Esophagus mucosa (tissue), 1 donor: ENCODE measurements at regions not wholly inside any gene's neighbourhood (a gene's known extent, or its start where the extent isn't known, plus 50 kb on each side); places are given as distances from the start of the nearest gene placed in this dataset.
"Not testable (repeated sequence)": the region's sequence is repeated elsewhere in the genome, so short reads cannot be mapped to it uniquely, and the experiment has no call there.

Experiments used
- ATAC-seq: fragments of 200-7000 bp; cut with Tn5 transposase; one replicate; pipeline ENCODE4 v1.9.1; 2020
- donor health status: DM: yes; HTN: yes; CAD: no.

GRCh38 chr3:192968901-192969300 is 51.2 kb upstream of the MB21D2 start:
- ATAC-seq, result not testable (repeated sequence)

DNA sequence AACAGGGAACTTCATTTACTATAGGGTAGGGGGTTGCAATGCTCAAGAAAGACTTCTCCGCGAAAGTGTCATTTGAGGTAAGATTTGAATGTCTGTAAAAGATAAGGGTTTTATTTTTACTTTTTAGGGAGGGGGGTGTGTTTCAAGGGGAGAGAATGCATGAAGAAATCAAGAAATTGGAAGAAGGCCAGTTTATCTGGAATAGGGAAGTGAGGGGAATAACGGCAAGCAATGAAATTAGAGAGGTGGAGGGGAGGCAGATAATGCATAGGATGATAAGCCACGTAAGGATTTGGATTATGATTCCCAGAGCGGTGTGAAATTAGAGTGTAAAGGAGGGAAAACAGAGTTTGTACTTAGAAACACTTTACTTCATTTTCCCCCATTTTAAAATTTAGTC is 63.0 kb upstream of the MB21D2 start:
- ATAC-seq, result no peak

DNA sequence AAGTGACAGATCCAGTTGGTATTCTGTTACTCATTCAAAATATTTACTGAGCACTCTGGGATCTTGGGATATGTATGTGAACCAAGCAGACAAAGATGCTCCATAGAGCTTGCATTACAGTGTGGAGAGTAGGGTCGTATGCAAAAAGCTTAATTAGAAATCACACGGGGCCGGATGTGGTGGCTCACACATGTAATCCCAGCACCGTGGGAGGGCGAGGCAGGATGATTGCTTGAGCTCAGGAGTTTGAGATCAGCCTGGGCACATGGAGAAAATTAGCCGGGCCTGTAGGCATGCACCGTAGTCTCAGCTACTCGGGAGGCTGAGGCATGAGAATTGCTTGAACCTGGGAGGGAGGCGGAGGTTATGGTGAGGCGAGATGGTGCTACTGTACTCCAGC is 68.7 kb upstream of the MB21D2 start:
- ATAC-seq, result no peak

- no peak for ATAC-seq
Observed at GRCh38 chr3:192991356-192991755, 73.7 kb upstream of the MB21D2 start.

DNA sequence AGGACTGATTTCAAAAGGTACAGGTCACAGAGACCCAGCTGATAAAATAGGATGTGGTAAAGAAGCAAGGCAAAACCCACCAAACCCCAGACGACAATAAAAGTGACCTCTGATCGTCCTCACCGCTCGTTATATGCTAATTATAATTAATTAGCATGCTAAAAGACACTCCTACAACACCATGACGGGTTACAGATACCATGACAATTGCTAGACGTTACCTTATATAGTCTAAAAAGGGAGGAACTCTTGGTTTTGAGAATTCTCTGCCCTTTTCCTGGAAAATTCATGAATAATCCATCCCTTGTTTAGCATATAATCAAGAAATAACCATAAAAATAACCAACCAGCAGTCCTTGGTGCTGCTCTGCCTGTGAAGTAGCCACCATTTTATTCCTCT is 74.7 kb upstream of the MB21D2 start:
- no peak for ATAC-seq

GRCh38 chr3:192993411-192993810 is 75.8 kb upstream of the MB21D2 start:
- ATAC-seq, result no peak

GRCh38 chr3:193001113-193001512 is 83.5 kb upstream of the MB21D2 start:
- not testable (repeated sequence) for ATAC-seq

DNA sequence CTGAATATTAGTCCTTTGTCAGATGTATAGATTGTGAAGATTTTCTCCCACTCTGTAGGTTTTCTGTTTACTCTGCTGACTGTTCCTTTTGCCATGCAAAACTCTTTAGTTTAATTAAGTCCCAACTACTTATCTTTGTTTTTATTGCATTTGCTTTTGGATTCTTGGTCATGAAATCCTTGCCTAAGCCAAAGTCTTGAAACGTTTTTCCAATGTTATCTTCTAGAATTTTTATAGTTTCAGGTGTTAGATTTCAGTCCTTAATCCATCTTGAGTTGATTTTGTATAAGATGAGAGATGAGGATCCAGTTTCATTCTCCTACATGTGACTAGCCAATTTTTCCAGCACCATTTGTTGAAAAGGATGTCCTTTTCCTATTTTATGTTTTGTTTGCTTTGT is 86.0 kb upstream of the MB21D2 start:
- ATAC-seq, result not testable (repeated sequence)

- ATAC-seq, result no peak
Observed at GRCh38 chr3:193008654-193009053, 91.0 kb upstream of the MB21D2 start.

DNA sequence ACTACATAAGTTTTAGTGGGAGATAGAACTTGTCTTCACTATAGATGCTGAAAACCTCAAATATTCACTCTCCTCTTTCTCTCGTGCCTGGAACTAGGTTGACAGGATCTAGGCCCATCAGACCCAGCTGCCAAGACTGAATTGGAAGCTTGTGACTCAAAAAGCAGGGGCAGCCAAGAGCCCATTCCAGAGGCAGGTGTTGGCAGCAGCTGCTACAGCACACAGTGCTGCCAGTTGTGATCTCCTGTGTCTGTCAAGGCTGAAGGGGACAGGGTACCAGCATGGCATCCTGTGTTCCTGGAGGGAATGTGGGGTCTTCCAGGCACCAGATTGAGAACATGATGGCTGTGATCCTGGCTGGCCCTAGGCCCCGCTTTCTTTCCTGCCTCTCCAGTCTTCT is 92.5 kb upstream of the MB21D2 start:
- ATAC-seq, result no peak

GRCh38 chr3:193011958-193012357 is 94.3 kb upstream of the MB21D2 start:
- no peak for ATAC-seq

DNA sequence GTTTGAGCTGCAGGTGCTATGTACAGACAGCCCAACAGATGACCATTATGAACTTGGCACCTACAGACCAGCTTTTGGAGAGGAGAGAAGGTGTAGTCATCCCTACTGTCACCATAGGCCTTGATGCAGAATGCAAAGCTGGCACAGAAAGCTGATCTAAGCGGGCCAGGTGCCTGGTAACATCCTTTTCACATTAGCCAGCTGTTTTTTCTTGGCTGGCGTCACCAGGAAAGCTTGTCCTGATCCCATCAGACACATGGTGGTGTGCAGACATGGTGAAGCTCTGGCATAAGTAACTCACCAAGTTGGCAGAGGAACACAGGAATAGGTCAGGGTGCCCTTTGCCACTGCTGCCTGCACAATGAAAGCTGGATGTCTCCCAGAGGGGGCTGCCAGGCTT is 97.2 kb upstream of the MB21D2 start:
- ATAC-seq, result no peak

- ATAC-seq, result peak; percentile 71
Observed at GRCh38 chr3:193016437-193016901, 98.8 kb upstream of the MB21D2 start.

DNA sequence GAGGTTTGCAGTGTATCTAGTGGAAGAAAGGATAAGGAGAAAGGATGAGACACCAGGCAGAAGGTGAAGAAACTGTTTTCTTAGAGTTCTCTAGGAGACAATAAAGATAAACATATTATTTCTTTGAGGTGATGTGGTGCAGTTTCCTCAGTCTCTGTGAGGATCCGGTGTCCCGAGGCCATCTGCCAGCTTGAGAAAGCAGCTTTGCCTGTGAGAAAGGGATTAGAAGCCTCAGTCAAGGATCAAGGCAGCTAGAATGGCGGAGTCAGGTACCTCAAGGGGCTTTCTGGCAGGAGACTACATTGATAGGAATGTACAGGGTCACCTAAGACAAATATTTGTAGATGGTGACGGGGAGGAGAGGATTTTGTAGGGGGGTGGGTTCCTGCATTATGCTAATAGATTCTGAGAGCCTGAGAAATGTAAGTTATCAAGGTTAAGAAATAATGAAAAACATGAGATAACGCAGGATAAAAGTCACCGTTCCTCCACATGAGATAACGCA is 103.9 kb upstream of the MB21D2 start:
- no peak for ATAC-seq

- no peak for ATAC-seq
Observed at GRCh38 chr3:193023218-193023617, 105.6 kb upstream of the MB21D2 start.

- no peak for ATAC-seq
Observed at GRCh38 chr3:193028258-193028657, 110.6 kb upstream of the MB21D2 start.

GRCh38 chr3:193029800-193030199 is 112.1 kb upstream of the MB21D2 start:
- no peak for ATAC-seq

DNA sequence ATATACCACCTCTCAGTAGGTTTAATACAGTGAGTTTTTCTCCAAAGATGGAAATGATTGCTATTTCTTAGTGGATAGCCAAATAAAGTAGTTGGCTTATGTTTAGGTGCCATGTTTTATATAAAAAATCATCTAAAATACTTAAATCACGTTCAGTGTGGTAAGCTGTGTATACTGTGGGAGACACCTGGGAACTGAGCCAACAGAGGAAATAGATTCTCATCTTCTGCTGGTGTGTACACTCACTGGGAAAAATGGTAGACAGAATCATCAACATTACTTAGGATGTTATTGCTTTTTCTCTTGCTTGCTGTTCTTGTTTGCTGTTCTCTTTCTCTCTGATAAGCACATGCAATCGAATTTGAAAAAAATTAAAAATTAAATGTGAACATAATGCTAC is 112.6 kb upstream of the MB21D2 start:
- ATAC-seq, result no peak

- no peak for ATAC-seq
Observed at GRCh38 chr3:193031911-193032310, 114.3 kb upstream of the MB21D2 start.

DNA sequence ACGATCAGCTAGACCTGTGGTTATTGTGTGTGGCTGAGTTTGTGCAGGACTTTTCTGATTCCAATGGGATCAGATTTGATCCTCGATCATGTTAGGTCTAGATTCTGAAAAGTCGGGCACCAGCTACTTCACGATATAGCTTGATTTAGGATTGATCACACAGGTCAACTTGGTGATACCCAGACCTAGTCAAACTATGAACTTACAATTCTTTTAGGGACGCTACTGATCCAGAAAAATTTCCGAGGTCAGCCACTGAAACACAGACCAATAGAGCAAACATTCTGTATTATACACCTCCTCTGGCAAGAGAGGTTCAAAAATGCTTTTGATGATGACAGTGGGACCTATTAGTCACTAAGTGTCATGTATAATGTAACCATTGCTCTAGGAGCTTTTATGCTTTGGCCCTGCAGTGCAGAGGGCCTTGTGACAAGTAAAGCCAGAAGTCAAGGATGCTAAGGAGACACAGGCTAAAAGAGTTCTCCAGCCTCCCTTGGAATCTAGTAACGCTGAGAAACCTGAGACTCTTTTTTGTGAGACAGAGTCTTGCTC is 115.6 kb upstream of the MB21D2 start:
- no peak for ATAC-seq

GRCh38 chr3:193037828-193038227 is 120.2 kb upstream of the MB21D2 start:
- not testable (repeated sequence) for ATAC-seq

DNA sequence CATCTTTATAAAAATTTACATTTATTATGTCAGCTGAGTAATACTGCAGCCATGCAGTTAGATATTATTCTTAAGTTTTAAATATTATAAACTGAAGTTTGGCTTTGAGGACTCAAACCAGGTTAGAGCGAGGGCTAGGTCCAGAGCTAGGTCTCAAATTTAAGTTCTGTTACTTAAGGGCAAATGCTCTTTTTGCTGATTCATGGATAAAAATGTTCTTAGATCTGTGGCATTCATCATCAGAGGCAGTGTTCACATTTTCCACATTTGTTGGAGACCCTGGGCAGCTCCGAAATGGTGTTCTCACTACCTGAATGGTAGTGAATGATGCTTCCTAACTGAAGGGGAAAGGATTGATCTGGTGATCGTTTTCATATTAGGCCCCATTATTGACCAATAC is 121.4 kb upstream of the MB21D2 start:
- ATAC-seq, result no peak

- ATAC-seq, result no peak
Observed at GRCh38 chr3:193040836-193041672, 123.4 kb upstream of the MB21D2 start.

GRCh38 chr3:193046371-193046770 is 128.7 kb upstream of the MB21D2 start:
- no peak for ATAC-seq
